HepG2 (cell line): ENCODE measurements at regions not wholly inside any gene's neighbourhood (a gene's known extent, or its start where the extent isn't known, plus 50 kb on each side); places are given as distances from the start of the nearest gene placed in this dataset.

Source experiments
- ATAC-seq: fragments of 200-7000 bp; cut with Tn5 transposase; 3 replicates; pipeline ENCODE4 v1.9.1; 2020; ENCODE audit warnings: mild to moderate bottlenecking, moderate library complexity
- BruUV-seq: library from RNA; stranded (reverse); fragments of 400-500 nt; replicated peaks from 2 replicates; lab custom pipeline; 2021; lab: Mats Ljungman, UMichigan
- CTCF ChIA-PET: fragments of 300-600 bp; formaldehyde crosslinking; extraction: SDS; loops from one replicate; lab custom pipeline; 2021; ENCODE audit warnings: low total read pairs, inconsistent platforms, low intra/inter-chr PET ratio; lab: Yijun Ruan, JAX
- POLR2A ChIA-PET: fragments of 350-600 bp; sonication (Branson Sonifier 250); formaldehyde crosslinking; loops from one replicate; lab custom pipeline; 2020; ENCODE audit warnings: antibody characterized with exemption, inconsistent platforms; lab: Yijun Ruan, JAX
- DNase-seq: peaks from one replicate; pipeline ENCODE4 v3.0.0-alpha.2; 2015; ENCODE audit warnings: low spot score
- FAIRE-seq: peaks from 3 replicates; lab custom pipeline; 2011; peaks lifted over from hg19 to GRCh38; lab: Jason Lieb, UNC
- H2AFZ ChIP-seq: one replicate; pipeline ENCODE4 v1.6.1; 2011; ENCODE audit warnings: low read length, inconsistent platforms
- H3K27ac ChIP-seq: fragments of 300-600 bp; 3 replicates; pipeline ENCODE4 v1.8.0; 2011; ENCODE audit warnings: mixed run types, mild to moderate bottlenecking, mixed read lengths, low read length, inconsistent platforms; ENCODE audit not compliant: insufficient read depth; ENCODE audit errors: extremely low read length
- H3K27me3 ChIP-seq, 2 experiments: fragments of 200-600 bp in 1 of 2; 2 replicates in 1 of 2; 3 replicates in 1 of 2; pipeline versions ENCODE4 v1.6.0 to v1.8.0; 2011; ENCODE audit warnings: low read length in 2 of 2, mild to moderate bottlenecking in 2 of 2, moderate library complexity in 2 of 2, inconsistent platforms in 1 of 2; ENCODE audit not compliant: insufficient read depth in 2 of 2, control insufficient read depth in 1 of 2
- H3K36me3 ChIP-seq, 2 experiments: fragments of 200-600 bp in 1 of 2; replicated peaks in 1 of 2; 2 replicates in 1 of 2; 3 replicates in 1 of 2; pipeline versions ENCODE4 v1.5.1 to v1.8.0; 2011; ENCODE audit warnings: low read length in 2 of 2, inconsistent platforms in 1 of 2; ENCODE audit not compliant: insufficient read depth in 2 of 2, control insufficient read depth in 1 of 2
- H3K4me1 ChIP-seq: 2 replicates; pipeline ENCODE4 v1.5.1; 2012; ENCODE audit warnings: low read length, inconsistent platforms; ENCODE audit not compliant: insufficient read depth
- H3K4me2 ChIP-seq: 2 replicates; pipeline ENCODE4 v1.6.0; 2011; ENCODE audit warnings: low read depth, low read length, inconsistent platforms
- H3K4me3 ChIP-seq, 3 experiments: fragments of 200-600 bp in 1 of 3; sonication (generic), shearing (Covaris generic) in 1 of 3; replicated peaks in 1 of 3; 2 replicates each; pipeline ENCODE4 v1.5.1; 2011 to 2016; ENCODE audit warnings: low read length in 3 of 3, inconsistent platforms in 2 of 3, low read depth in 2 of 3, mild to moderate bottlenecking in 2 of 3, control low read depth in 1 of 3, mixed read lengths in 1 of 3; ENCODE audit not compliant: insufficient read depth in 1 of 3
- H3K79me2 ChIP-seq: one replicate; pipeline ENCODE4 v1.6.1; 2011; ENCODE audit warnings: low read length, inconsistent platforms; ENCODE audit not compliant: insufficient read depth
- H3K9ac ChIP-seq: 2 replicates; pipeline ENCODE4 v1.6.0; 2011; ENCODE audit warnings: mild to moderate bottlenecking, low read depth, low read length, inconsistent platforms; ENCODE audit not compliant: insufficient read depth
- H3K9me3 ChIP-seq: 2 replicates; pipeline ENCODE4 v1.5.1; 2012; ENCODE audit warnings: mild to moderate bottlenecking, low read length
- H4K20me1 ChIP-seq: 2 replicates; pipeline ENCODE4 v1.6.0; 2011; ENCODE audit warnings: inconsistent platforms, mild to moderate bottlenecking, low read length, moderate library complexity; ENCODE audit not compliant: insufficient read depth
- FOXP1 ChIP-seq, 2 experiments: fragments of 450-650 bp in 1 of 2; IDR thresholded peaks; 2 replicates each; pipeline ENCODE4 v1.6.1; 2017 to 2018; ENCODE audit warnings: antibody characterized with exemption in 1 of 2
- HCFC1 ChIP-seq: fragments of 150-350 bp; IDR thresholded peaks from 2 replicates; pipeline ENCODE4 v1.6.1; 2014; ENCODE audit warnings: low read depth, low read length
- MAFK ChIP-seq, 2 experiments: IDR thresholded peaks in 1 of 2; conservative IDR thresholded peaks in 1 of 2; 2 replicates each; pipeline ENCODE4 v1.6.1; 2011; ENCODE audit warnings: improper control_type of control experiment in 2 of 2, low read length in 2 of 2
- MXI1 ChIP-seq: IDR thresholded peaks from 3 replicates; pipeline ENCODE4 v1.6.1; 2012; ENCODE audit warnings: low read depth, low read length, inconsistent platforms, borderline replicate concordance
- PHF21A ChIP-seq: sonication (generic); formaldehyde crosslinking; IDR thresholded peaks from 2 replicates; pipeline ENCODE4 v1.5.0; 2020; ENCODE audit warnings: mild to moderate bottlenecking, missing genetic modification reagents
- RARA ChIP-seq: IDR thresholded peaks from 2 replicates; pipeline ENCODE4 v1.6.1; 2016; ENCODE audit warnings: missing genetic modification reagents, missing compliant biosample characterization
- SP140L ChIP-seq: sonication (generic); formaldehyde crosslinking; IDR thresholded peaks from 2 replicates; pipeline ENCODE4 v1.4.0; 2020; ENCODE audit warnings: missing genetic modification reagents, borderline replicate concordance
- TCF7 ChIP-seq: sonication (generic); IDR thresholded peaks from 2 replicates; pipeline ENCODE4 v1.6.1; 2016; ENCODE audit warnings: antibody characterized with exemption, low read depth
- ZNF644 ChIP-seq: IDR thresholded peaks from 2 replicates; pipeline ENCODE4 v1.6.1; 2016; ENCODE audit warnings: low read depth
- WGBS: methylation state at CpG from one replicate; pipeline ENCODE4 v1.1.6; 2017; ENCODE audit warnings: low lambda C conversion rate; 5-methylcytosine and 5-hydroxymethylcytosine counted together
- in situ Hi-C: cut with HindIII; loops from 2 replicates; pipeline ENCODE4 v1.10.0; 2017; ENCODE audit warnings: low pct_unique_long_range_greater_than_20kb; ENCODE audit not compliant: extremely low pct_ligation_motif_present
- intact Hi-C: fragments of 100-400 bp; cut with micrococcal nuclease; formaldehyde crosslinking; loops from one replicate; pipeline ENCODE4 v1.10.0; 2022; ENCODE audit not compliant: unreplicated experiment
- TF ChIP-seq, protein P1 (sequence below): sonication (generic); formaldehyde crosslinking; IDR thresholded peaks from 2 replicates; pipeline ENCODE4 v1.8.0; 2022; ENCODE audit warnings: mild to moderate bottlenecking, missing genetic modification reagents, borderline replicate concordance
- TF ChIP-seq, protein P2 (sequence below): IDR thresholded peaks from 2 replicates; pipeline ENCODE4 v1.4.0; 2020; ENCODE audit warnings: mild to moderate bottlenecking, missing genetic modification reagents

DNA sequence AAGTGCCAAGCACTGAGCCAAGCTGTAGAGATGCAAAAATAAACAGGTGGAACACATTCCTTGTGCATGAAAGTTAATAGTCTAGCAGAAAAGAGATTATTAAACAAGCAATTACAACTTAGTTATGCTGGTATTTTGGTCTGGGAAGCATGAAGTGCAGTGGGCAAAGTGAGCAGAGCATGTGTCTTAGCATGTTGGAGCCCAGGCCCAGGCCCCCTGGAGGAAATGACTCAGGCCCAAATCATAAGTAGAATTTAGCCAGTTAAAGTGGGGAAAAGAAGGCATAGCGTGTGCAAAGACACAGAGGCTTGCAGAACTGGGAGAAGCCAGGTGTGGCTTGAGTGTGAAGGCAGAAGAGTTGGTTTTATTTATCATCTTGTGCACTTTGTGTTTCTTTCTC, 163.8 kb upstream of the ATP11B start (continued):
- TF ChIP-seq, protein P1, sequence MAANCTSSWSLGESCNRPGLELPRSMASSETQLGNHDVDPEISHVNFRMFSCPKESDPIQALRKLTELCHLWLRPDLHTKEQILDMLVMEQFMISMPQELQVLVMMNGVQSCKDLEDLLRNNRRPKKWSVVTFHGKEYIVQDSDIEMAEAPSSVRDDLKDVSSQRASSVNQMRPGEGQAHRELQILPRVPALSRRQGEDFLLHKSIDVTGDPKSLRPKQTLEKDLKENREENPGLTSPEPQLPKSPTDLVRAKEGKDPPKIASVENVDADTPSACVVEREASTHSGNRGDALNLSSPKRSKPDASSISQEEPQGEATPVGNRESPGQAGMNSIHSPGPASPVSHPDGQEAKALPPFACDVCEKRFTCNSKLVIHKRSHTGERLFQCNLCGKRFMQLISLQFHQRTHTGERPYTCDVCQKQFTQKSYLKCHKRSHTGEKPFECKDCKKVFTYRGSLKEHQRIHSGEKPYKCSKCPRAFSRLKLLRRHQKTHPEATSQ (CRISPR knock-in tag): no peak
- no peak for TF ChIP-seq TCF7
- TF ChIP-seq, protein P2, sequence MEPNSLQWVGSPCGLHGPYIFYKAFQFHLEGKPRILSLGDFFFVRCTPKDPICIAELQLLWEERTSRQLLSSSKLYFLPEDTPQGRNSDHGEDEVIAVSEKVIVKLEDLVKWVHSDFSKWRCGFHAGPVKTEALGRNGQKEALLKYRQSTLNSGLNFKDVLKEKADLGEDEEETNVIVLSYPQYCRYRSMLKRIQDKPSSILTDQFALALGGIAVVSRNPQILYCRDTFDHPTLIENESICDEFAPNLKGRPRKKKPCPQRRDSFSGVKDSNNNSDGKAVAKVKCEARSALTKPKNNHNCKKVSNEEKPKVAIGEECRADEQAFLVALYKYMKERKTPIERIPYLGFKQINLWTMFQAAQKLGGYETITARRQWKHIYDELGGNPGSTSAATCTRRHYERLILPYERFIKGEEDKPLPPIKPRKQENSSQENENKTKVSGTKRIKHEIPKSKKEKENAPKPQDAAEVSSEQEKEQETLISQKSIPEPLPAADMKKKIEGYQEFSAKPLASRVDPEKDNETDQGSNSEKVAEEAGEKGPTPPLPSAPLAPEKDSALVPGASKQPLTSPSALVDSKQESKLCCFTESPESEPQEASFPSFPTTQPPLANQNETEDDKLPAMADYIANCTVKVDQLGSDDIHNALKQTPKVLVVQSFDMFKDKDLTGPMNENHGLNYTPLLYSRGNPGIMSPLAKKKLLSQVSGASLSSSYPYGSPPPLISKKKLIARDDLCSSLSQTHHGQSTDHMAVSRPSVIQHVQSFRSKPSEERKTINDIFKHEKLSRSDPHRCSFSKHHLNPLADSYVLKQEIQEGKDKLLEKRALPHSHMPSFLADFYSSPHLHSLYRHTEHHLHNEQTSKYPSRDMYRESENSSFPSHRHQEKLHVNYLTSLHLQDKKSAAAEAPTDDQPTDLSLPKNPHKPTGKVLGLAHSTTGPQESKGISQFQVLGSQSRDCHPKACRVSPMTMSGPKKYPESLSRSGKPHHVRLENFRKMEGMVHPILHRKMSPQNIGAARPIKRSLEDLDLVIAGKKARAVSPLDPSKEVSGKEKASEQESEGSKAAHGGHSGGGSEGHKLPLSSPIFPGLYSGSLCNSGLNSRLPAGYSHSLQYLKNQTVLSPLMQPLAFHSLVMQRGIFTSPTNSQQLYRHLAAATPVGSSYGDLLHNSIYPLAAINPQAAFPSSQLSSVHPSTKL (CRISPR knock-in tag): no peak
- no peak for TF ChIP-seq RARA (CRISPR knock-in tag)
- no peak for TF ChIP-seq ZNF644 (CRISPR knock-in tag)

DNA sequence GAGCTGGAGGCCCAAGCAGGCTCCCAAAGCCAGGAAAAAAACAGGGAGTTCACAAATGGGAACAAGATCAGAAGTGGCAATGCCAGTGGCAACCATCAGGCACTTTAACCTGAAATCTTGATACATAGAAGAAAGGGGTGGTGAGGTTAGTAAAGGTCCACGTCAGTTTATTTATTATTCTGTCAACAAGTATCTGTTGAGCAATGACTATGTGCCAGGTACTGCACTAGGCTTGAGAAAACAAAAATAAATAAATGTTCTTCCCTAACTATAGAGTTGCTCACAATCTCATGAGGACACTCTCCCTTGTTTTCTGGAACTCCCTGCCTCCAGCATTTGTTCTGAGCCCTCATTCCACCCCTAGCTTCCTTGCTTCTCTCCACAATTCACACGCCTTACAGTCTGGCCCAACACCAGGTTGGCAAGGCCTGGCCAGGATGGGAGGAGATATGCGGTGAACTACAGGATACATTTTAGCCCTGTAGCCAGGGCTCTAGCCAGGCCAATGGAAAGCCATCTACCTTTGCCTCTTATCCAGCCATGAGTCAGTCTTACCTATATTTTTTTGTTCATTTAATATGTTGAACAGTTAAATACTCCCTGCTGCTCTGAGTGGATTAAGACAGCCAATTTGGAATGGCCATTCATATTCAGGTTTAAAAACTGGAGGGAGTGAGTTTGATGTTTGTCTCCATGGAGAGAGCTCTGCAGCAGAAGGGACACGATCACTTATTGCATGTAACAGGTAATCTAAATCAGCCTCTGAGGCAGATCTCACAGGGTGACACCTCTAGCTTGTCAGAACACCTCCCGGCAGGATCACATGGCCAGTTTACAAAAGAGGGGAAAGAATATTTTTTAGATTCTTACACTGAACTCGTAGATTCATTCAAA, 161.9 kb upstream of the ATP11B start:
- FAIRE-seq (no peak), DNase-seq (no peak), ATAC-seq (no peak)
- H3K4me3 ChIP-seq: no peak overlapping the region
- no peaks in the 10 kb centered on the region for H4K20me1 ChIP-seq
- H3K9ac ChIP-seq: no peak overlapping the region
- no TSS peak for BruUV-seq
- no peak overlapping the region for H3K27ac ChIP-seq
- H3K79me2 ChIP-seq: no peaks in the 10 kb centered on the region
- H3K4me2 ChIP-seq: no peak overlapping the region
- H2AFZ ChIP-seq: no peak overlapping the region
- in situ Hi-C loops: no loop called here
- H3K4me1 ChIP-seq: no peaks in the 10 kb centered on the region
- WGBS: 31% methylated on average over 6 of the region's 6 CpGs
- ChIA-PET CTCF (no interaction called here), POLR2A (no interaction called here)
- H3K36me3 ChIP-seq: no peaks in the 10 kb centered on the region
- no peaks in the 10 kb centered on the region for H3K9me3 ChIP-seq
- intact Hi-C loops: no loop called here
- H3K27me3 ChIP-seq: no peaks in the 10 kb centered on the region
- TF ChIP-seq MAFK (conservative IDR thresholded peaks at IDR 0.05 in 1 of 2, IDR thresholded peaks at IDR 0.05 in 1 of 2; ENCODE audit: low read length in 2 of 2) (no peak), MXI1 (no peak), FOXP1 (IDR thresholded peaks at IDR 0.05) (no peak), FOXP1 (CRISPR knock-in tag; IDR thresholded peaks at IDR 0.05) (no peak), HCFC1 (no peak), PHF21A (CRISPR knock-in tag) (no peak), SP140L (CRISPR knock-in tag) (no peak)
